ENCODE measurements at regions not wholly inside any gene's neighbourhood (a gene's known extent, or its start where the extent isn't known, plus 50 kb on each side); places are given as distances from the start of the nearest gene placed in this dataset.

DNA sequence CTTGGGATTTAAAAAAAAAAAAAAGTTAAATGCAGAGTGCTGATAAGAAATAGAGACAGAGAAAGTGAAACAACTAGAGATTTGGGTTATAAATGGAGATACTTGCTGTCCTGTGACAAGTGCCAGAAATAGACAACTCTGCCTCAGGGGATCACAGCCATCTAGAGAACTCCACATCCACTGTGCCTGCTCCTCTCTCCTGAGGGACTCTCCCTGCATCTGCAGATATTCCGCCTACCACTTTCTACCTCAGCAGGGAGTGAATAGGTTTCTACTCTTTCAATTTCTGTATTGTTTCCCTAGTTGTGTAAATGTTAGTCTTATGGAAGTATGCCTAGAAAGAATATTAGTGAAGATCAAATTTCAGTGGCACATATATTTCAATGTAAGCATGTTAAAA lies 307.2 kb downstream of the HTR1A start:
- TF ChIP-seq, protein P1, sequence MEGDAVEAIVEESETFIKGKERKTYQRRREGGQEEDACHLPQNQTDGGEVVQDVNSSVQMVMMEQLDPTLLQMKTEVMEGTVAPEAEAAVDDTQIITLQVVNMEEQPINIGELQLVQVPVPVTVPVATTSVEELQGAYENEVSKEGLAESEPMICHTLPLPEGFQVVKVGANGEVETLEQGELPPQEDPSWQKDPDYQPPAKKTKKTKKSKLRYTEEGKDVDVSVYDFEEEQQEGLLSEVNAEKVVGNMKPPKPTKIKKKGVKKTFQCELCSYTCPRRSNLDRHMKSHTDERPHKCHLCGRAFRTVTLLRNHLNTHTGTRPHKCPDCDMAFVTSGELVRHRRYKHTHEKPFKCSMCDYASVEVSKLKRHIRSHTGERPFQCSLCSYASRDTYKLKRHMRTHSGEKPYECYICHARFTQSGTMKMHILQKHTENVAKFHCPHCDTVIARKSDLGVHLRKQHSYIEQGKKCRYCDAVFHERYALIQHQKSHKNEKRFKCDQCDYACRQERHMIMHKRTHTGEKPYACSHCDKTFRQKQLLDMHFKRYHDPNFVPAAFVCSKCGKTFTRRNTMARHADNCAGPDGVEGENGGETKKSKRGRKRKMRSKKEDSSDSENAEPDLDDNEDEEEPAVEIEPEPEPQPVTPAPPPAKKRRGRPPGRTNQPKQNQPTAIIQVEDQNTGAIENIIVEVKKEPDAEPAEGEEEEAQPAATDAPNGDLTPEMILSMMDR (IDR thresholded peaks at IDR 0.05; ENCODE audit: low read depth, low read length), result no peak
- no peak overlapping the region for H3K4me3 ChIP-seq (ENCODE audit: low read depth, low read length)

- no peak overlapping the region for H3K4me3 ChIP-seq (ENCODE audit: low read depth, low read length)
- TF ChIP-seq, protein P1 (IDR thresholded peaks at IDR 0.05; ENCODE audit: low read depth, low read length), result no peak
These were observed 311.7 kb downstream of the HTR1A start for GRCh38 chr5:63650581-63650980.

GRCh38 chr5:63648376-63648775 lies 313.9 kb downstream of the HTR1A start:
- no peak overlapping the region for H3K4me3 ChIP-seq (ENCODE audit: low read depth, low read length)

GRCh38 chr5:63629951-63630630 lies 332.2 kb downstream of the HTR1A start:
- H3K4me3 ChIP-seq (ENCODE audit: low read depth, low read length), result no peak overlapping the region
- TF ChIP-seq, protein P1 (IDR thresholded peaks at IDR 0.05; ENCODE audit: low read depth, low read length), result no peak

More at GRCh38 chr5:63648376-63648775, 313.9 kb downstream of the HTR1A start:
- TF ChIP-seq, protein P1 (IDR thresholded peaks at IDR 0.05; ENCODE audit: low read depth, low read length), result no peak

DNA sequence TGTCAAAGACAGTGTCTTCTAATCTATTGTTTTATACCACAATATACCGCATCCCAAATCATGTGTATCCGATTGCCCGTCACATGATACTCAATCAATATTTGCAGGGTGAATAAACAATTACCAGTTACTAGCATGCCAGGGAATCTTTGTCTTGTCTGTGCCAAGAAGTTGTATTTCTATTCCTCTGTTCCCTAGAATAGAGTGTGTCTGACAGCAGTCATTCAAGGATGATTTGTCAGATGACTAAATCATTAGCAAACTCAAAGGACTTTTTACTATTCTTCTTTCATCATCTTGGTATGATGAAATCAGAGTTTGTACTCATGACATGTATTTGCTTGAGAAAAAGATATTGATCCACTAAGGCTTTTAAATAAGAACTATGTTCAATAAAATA lies 348.8 kb downstream of the HTR1A start:
- TF ChIP-seq, protein P1 (IDR thresholded peaks at IDR 0.05; ENCODE audit: low read depth, low read length), result no peak
- H3K4me3 ChIP-seq (ENCODE audit: low read depth, low read length), result no peak overlapping the region

DNA sequence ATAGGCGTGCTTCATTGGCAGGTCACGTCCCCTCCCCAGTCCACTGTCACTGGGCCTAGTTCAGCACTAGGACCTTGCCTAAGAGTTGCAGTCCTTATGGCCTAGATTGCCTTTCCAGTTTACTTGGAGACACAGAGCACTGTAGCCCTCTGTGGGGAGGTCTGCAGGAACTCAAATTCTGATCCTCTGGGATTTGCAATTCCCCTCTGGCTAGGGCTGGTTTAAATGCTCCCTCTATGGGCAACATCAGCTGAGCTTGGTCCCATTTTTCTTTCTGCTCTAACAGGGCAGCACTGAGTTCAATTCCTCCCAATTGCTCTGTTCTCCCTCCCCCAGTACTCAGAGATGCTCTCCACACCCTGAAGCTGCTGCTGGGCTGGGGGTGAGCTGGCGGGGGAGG lies 358.2 kb downstream of the HTR1A start:
- TF ChIP-seq, protein P1 (IDR thresholded peaks at IDR 0.05; ENCODE audit: low read depth, low read length), result no peak
- H3K4me3 ChIP-seq (ENCODE audit: low read depth, low read length), result no peak overlapping the region

DNA sequence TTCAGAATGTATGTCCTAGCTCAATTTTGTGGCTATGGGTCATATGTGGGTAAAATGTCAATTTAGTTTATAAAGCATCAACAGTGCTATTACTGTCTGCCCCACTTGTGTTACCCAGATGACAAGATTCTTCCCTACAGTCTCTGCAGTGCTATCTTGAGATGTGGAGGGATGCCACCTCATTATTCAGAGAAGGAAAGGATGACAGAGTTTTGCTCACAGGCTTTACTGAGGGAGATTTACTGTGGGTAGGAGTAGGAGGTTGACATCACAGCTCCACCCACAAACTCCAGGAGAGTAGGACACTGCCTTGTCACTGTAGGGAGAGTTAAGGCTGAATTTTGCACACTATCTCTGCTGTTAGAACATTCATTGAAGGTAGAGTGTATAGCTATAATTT lies 359.3 kb downstream of the HTR1A start:
- no peak overlapping the region for H3K4me3 ChIP-seq (ENCODE audit: low read depth, low read length)
- TF ChIP-seq, protein P1 (IDR thresholded peaks at IDR 0.05; ENCODE audit: low read depth, low read length), result no peak
